ENCODE measurements at regions not wholly inside any gene's neighbourhood (a gene's known extent, or its start where the extent isn't known, plus 50 kb on each side); places are given as distances from the start of the nearest gene placed in this dataset.
"Not testable (repeated sequence)": the region's sequence is repeated elsewhere in the genome, so short reads cannot be mapped to it uniquely, and the experiment has no call there.

GRCh38 chr2:61634512-61634911 lies 96.4 kb upstream of the XPO1 start:
- H3K27ac Mint-ChIP-seq, result no peak overlapping the region
- no peaks in the 10 kb centered on the region for H3K9me3 Mint-ChIP-seq
- H3K27me3 Mint-ChIP-seq, result no peaks in the 10 kb centered on the region
- ATAC-seq, result no peak
- H3K36me3 Mint-ChIP-seq, result no peaks in the 10 kb centered on the region
- H3K4me3 Mint-ChIP-seq, result no peak overlapping the region
- H3K4me1 Mint-ChIP-seq, result no peaks in the 10 kb centered on the region

- Mint-ChIP-seq H3K27me3 (no peaks in the 10 kb centered on the region), H3K4me3 (no peak overlapping the region), H3K27ac (no peak overlapping the region), H3K9me3 (no peaks in the 10 kb centered on the region), H3K4me1 (no peaks in the 10 kb centered on the region), H3K36me3 (no peaks in the 10 kb centered on the region)
- no peak for ATAC-seq
Measured at GRCh38 chr2:61633250-61633649, 95.1 kb upstream of the XPO1 start.

- H3K9me3 Mint-ChIP-seq, result no peaks in the 10 kb centered on the region
- no peaks in the 10 kb centered on the region for H3K27me3 Mint-ChIP-seq
- ATAC-seq, result no peak
- no peaks in the 10 kb centered on the region for H3K4me1 Mint-ChIP-seq
- no peak overlapping the region for H3K4me3 Mint-ChIP-seq
- H3K36me3 Mint-ChIP-seq, result no peaks in the 10 kb centered on the region
- no peak overlapping the region for H3K27ac Mint-ChIP-seq
Measured at GRCh38 chr2:61632276-61633169, 94.4 kb upstream of the XPO1 start.

- H3K27me3 Mint-ChIP-seq, result no peaks in the 10 kb centered on the region
- no peak overlapping the region for H3K27ac Mint-ChIP-seq
- no peaks in the 10 kb centered on the region for H3K36me3 Mint-ChIP-seq
- no peak for ATAC-seq
- H3K4me1 Mint-ChIP-seq, result no peaks in the 10 kb centered on the region
- no peak overlapping the region for H3K4me3 Mint-ChIP-seq
- no peaks in the 10 kb centered on the region for H3K9me3 Mint-ChIP-seq
Measured at GRCh38 chr2:61631321-61631720, 93.2 kb upstream of the XPO1 start.

GRCh38 chr2:61626827-61627226 lies 88.7 kb upstream of the XPO1 start:
- Mint-ChIP-seq H3K27ac (no peak overlapping the region), H3K9me3 (no peaks in the 10 kb centered on the region), H3K4me1 (no peaks in the 10 kb centered on the region), H3K27me3 (no peaks in the 10 kb centered on the region), H3K36me3 (no peaks in the 10 kb centered on the region), H3K4me3 (no peak overlapping the region)
- no peak for ATAC-seq

GRCh38 chr2:61623747-61624146 lies 85.6 kb upstream of the XPO1 start:
- H3K36me3 Mint-ChIP-seq, result no peaks in the 10 kb centered on the region
- no peaks in the 10 kb centered on the region for H3K4me1 Mint-ChIP-seq
- ATAC-seq, result no peak
- no peak overlapping the region for H3K27ac Mint-ChIP-seq
- H3K27me3 Mint-ChIP-seq, result no peaks in the 10 kb centered on the region
- no peaks in the 10 kb centered on the region for H3K9me3 Mint-ChIP-seq
- no peak overlapping the region for H3K4me3 Mint-ChIP-seq

GRCh38 chr2:61620244-61621159 lies 82.3 kb upstream of the XPO1 start:
- Mint-ChIP-seq H3K27me3 (no peaks in the 10 kb centered on the region), H3K4me3 (no peak overlapping the region), H3K4me1 (no peaks in the 10 kb centered on the region), H3K36me3 (no peaks in the 10 kb centered on the region), H3K27ac (no peak overlapping the region), H3K9me3 (no peaks in the 10 kb centered on the region)
- no peak for ATAC-seq

GRCh38 chr2:61619561-61619960 lies 81.4 kb upstream of the XPO1 start:
- Mint-ChIP-seq H3K4me3 (no peak overlapping the region), H3K4me1 (no peaks in the 10 kb centered on the region), H3K27ac (no peak overlapping the region), H3K27me3 (no peaks in the 10 kb centered on the region), H3K9me3 (no peaks in the 10 kb centered on the region), H3K36me3 (no peaks in the 10 kb centered on the region)
- no peak for ATAC-seq

GRCh38 chr2:61617610-61618009 lies 79.5 kb upstream of the XPO1 start:
- Mint-ChIP-seq H3K36me3 (no peaks in the 10 kb centered on the region), H3K4me3 (no peak overlapping the region), H3K27me3 (no peaks in the 10 kb centered on the region), H3K27ac (no peak overlapping the region), H3K4me1 (no peaks in the 10 kb centered on the region), H3K9me3 (no peaks in the 10 kb centered on the region)
- ATAC-seq, result no peak

GRCh38 chr2:61605245-61605644 lies 67.1 kb upstream of the XPO1 start:
- H3K36me3 Mint-ChIP-seq, result no peaks in the 10 kb centered on the region
- H3K27me3 Mint-ChIP-seq, result no peaks in the 10 kb centered on the region
- H3K27ac Mint-ChIP-seq, result no peak overlapping the region
- no peak overlapping the region for H3K4me3 Mint-ChIP-seq
- H3K9me3 Mint-ChIP-seq, result no peaks in the 10 kb centered on the region
- ATAC-seq, result no peak
- no peaks in the 10 kb centered on the region for H3K4me1 Mint-ChIP-seq

GRCh38 chr2:61604433-61604832 lies 66.3 kb upstream of the XPO1 start:
- Mint-ChIP-seq H3K4me1 (no peaks in the 10 kb centered on the region), H3K36me3 (no peaks in the 10 kb centered on the region), H3K27me3 (no peaks in the 10 kb centered on the region), H3K4me3 (no peak overlapping the region), H3K27ac (no peak overlapping the region), H3K9me3 (no peaks in the 10 kb centered on the region)
- no peak for ATAC-seq

- ATAC-seq, H3K27ac Mint-ChIP-seq, H3K4me1 Mint-ChIP-seq, H3K36me3 Mint-ChIP-seq, H3K9me3 Mint-ChIP-seq, H3K27me3 Mint-ChIP-seq, H3K4me3 Mint-ChIP-seq: not testable (repeated sequence)
Measured at GRCh38 chr2:61598515-61599156, 60.5 kb upstream of the XPO1 start.

- Mint-ChIP-seq H3K27ac (no peak overlapping the region), H3K4me3 (no peak overlapping the region), H3K36me3 (no peaks in the 10 kb centered on the region), H3K9me3 (peaks cover 8% of the 10 kb centered on the region), H3K27me3 (peaks cover 14% of the 10 kb centered on the region), H3K4me1 (no peaks in the 10 kb centered on the region)
- ATAC-seq, result no peak
Measured at GRCh38 chr2:61597300-61598289, 59.4 kb upstream of the XPO1 start.

- not testable (repeated sequence) for H3K4me3 Mint-ChIP-seq, ATAC-seq, H3K27ac Mint-ChIP-seq, H3K36me3 Mint-ChIP-seq, H3K9me3 Mint-ChIP-seq, H3K4me1 Mint-ChIP-seq
- peaks cover 38% of the 10 kb centered on the region for H3K27me3 Mint-ChIP-seq
Measured at GRCh38 chr2:61594201-61594600, 56.0 kb upstream of the XPO1 start.

Data from stimulated activated memory B cell treated with anti-CD40 and anti-IgM and Interleukin-4, amounts not matched to agents 10 μg/mL and 1 μg/mL and 100 μg/mL, for 72 hours (primary cell).